ENCODE measurements at regions not wholly inside any gene's neighbourhood (a gene's known extent, or its start where the extent isn't known, plus 50 kb on each side); places are given as distances from the start of the nearest gene placed in this dataset.

DNA sequence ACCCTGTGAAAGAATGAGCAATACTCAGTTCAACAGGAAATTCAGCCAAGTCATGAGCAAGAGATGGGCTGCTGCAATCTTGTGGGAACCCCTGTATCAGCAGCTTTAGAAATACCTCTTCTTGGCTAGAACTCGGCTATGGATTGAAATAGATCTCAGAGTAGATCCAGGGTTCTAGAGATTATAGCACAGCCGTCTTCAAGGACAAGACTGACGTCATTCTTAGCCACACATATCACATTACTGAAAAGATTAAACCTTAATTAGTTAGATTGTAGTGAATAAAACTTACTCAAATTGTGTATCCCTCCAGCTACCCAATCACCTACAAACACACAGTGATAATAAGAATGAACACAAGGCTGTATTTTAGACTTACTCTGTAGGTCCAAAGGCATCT lies 776.4 kb downstream of the EPHA4 start:
- POLR2A ChIA-PET = interaction anchor here (0.6 kb wide), 2 partner anchors 17 to 172 kb away, joined by 3 to 5 read pairs; no protein-coding TSS in a partner anchor
- H3K9me3 Mint-ChIP-seq = peaks cover 16% of the 10 kb centered on the region
- DNase-seq (ENCODE audit: low spot score) = no peak
- no peaks in the 10 kb centered on the region for H3K36me3 Mint-ChIP-seq
- TF ChIP-seq, protein P1, sequence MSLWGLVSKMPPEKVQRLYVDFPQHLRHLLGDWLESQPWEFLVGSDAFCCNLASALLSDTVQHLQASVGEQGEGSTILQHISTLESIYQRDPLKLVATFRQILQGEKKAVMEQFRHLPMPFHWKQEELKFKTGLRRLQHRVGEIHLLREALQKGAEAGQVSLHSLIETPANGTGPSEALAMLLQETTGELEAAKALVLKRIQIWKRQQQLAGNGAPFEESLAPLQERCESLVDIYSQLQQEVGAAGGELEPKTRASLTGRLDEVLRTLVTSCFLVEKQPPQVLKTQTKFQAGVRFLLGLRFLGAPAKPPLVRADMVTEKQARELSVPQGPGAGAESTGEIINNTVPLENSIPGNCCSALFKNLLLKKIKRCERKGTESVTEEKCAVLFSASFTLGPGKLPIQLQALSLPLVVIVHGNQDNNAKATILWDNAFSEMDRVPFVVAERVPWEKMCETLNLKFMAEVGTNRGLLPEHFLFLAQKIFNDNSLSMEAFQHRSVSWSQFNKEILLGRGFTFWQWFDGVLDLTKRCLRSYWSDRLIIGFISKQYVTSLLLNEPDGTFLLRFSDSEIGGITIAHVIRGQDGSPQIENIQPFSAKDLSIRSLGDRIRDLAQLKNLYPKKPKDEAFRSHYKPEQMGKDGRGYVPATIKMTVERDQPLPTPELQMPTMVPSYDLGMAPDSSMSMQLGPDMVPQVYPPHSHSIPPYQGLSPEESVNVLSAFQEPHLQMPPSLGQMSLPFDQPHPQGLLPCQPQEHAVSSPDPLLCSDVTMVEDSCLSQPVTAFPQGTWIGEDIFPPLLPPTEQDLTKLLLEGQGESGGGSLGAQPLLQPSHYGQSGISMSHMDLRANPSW (CRISPR knock-in tag; conservative IDR thresholded peaks at IDR 0.05; ENCODE audit: low read depth) = no peak
- no peak for TF ChIP-seq NR2C2 (CRISPR knock-in tag; IDR thresholded peaks at IDR 0.05)
- TF ChIP-seq, protein P2, sequence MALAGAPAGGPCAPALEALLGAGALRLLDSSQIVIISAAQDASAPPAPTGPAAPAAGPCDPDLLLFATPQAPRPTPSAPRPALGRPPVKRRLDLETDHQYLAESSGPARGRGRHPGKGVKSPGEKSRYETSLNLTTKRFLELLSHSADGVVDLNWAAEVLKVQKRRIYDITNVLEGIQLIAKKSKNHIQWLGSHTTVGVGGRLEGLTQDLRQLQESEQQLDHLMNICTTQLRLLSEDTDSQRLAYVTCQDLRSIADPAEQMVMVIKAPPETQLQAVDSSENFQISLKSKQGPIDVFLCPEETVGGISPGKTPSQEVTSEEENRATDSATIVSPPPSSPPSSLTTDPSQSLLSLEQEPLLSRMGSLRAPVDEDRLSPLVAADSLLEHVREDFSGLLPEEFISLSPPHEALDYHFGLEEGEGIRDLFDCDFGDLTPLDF (CRISPR knock-in tag; IDR thresholded peaks at IDR 0.05) = no peak
- TF ChIP-seq CBFB (CRISPR knock-in tag; IDR thresholded peaks at IDR 0.05; ENCODE audit: low read depth) = no peak
- no peak for TF ChIP-seq FOXP1 (CRISPR knock-in tag; IDR thresholded peaks at IDR 0.05; ENCODE audit: borderline replicate concordance)
- TF ChIP-seq HMGA2 (CRISPR knock-in tag; IDR thresholded peaks at IDR 0.05) = no peak
- no peak for TF ChIP-seq SOX15 (CRISPR knock-in tag; IDR thresholded peaks at IDR 0.05)
- TF ChIP-seq, protein P3, sequence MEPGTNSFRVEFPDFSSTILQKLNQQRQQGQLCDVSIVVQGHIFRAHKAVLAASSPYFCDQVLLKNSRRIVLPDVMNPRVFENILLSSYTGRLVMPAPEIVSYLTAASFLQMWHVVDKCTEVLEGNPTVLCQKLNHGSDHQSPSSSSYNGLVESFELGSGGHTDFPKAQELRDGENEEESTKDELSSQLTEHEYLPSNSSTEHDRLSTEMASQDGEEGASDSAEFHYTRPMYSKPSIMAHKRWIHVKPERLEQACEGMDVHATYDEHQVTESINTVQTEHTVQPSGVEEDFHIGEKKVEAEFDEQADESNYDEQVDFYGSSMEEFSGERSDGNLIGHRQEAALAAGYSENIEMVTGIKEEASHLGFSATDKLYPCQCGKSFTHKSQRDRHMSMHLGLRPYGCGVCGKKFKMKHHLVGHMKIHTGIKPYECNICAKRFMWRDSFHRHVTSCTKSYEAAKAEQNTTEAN (CRISPR knock-in tag; IDR thresholded peaks at IDR 0.05) = no peak
- TF ChIP-seq OVOL2 (CRISPR knock-in tag; IDR thresholded peaks at IDR 0.05; ENCODE audit: borderline replicate concordance) = no peak
- TF ChIP-seq, protein P4, sequence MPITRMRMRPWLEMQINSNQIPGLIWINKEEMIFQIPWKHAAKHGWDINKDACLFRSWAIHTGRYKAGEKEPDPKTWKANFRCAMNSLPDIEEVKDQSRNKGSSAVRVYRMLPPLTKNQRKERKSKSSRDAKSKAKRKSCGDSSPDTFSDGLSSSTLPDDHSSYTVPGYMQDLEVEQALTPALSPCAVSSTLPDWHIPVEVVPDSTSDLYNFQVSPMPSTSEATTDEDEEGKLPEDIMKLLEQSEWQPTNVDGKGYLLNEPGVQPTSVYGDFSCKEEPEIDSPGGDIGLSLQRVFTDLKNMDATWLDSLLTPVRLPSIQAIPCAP (CRISPR knock-in tag; IDR thresholded peaks at IDR 0.05) = no peak
- TF ChIP-seq, protein P5, sequence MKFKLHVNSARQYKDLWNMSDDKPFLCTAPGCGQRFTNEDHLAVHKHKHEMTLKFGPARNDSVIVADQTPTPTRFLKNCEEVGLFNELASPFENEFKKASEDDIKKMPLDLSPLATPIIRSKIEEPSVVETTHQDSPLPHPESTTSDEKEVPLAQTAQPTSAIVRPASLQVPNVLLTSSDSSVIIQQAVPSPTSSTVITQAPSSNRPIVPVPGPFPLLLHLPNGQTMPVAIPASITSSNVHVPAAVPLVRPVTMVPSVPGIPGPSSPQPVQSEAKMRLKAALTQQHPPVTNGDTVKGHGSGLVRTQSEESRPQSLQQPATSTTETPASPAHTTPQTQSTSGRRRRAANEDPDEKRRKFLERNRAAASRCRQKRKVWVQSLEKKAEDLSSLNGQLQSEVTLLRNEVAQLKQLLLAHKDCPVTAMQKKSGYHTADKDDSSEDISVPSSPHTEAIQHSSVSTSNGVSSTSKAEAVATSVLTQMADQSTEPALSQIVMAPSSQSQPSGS (CRISPR knock-in tag; IDR thresholded peaks at IDR 0.05; ENCODE audit: borderline replicate concordance, low read depth) = no peak
- TF ChIP-seq ZNF416 (CRISPR knock-in tag; IDR thresholded peaks at IDR 0.05) = no peak
- TF ChIP-seq, protein P6, sequence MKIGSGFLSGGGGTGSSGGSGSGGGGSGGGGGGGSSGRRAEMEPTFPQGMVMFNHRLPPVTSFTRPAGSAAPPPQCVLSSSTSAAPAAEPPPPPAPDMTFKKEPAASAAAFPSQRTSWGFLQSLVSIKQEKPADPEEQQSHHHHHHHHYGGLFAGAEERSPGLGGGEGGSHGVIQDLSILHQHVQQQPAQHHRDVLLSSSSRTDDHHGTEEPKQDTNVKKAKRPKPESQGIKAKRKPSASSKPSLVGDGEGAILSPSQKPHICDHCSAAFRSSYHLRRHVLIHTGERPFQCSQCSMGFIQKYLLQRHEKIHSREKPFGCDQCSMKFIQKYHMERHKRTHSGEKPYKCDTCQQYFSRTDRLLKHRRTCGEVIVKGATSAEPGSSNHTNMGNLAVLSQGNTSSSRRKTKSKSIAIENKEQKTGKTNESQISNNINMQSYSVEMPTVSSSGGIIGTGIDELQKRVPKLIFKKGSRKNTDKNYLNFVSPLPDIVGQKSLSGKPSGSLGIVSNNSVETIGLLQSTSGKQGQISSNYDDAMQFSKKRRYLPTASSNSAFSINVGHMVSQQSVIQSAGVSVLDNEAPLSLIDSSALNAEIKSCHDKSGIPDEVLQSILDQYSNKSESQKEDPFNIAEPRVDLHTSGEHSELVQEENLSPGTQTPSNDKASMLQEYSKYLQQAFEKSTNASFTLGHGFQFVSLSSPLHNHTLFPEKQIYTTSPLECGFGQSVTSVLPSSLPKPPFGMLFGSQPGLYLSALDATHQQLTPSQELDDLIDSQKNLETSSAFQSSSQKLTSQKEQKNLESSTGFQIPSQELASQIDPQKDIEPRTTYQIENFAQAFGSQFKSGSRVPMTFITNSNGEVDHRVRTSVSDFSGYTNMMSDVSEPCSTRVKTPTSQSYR (CRISPR knock-in tag; IDR thresholded peaks at IDR 0.05) = no peak
- TF ChIP-seq NFE2L1 (CRISPR knock-in tag; IDR thresholded peaks at IDR 0.05) = no peak
- H3K27me3 Mint-ChIP-seq (ENCODE audit: low read depth) = no peaks in the 10 kb centered on the region
- CTCF ChIA-PET = no interaction called here
- H3K4me1 Mint-ChIP-seq = peaks cover 7% of the 10 kb centered on the region
- H3K4me3 Mint-ChIP-seq = no peak overlapping the region
- no peak for ATAC-seq
- no peak overlapping the region for H3K27ac Mint-ChIP-seq

DNA sequence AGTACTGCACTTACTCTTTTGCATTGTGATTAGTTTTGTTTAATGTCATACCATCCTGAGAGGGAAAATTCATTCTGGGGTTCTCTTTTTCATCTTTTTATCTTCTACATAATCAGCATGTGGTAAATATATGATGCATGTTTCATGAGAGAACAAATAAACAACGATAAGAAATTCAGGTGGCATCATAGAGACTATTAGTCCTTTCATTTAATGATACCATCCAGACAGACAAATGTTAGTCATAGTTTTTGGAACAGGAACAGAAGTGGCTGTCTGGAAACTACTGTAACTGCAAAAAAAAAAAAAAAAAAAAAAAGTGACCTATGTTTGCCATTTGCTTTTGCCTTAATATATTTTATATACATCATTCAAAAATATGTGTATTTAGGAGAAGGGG lies 761.0 kb downstream of the EPHA4 start:
- POLR2A ChIA-PET = no interaction called here
- H3K4me3 Mint-ChIP-seq = no peak overlapping the region
- H3K9me3 Mint-ChIP-seq = no peaks in the 10 kb centered on the region
- ATAC-seq (no peak), DNase-seq (ENCODE audit: low spot score) (no peak)
- no peaks in the 10 kb centered on the region for H3K4me1 Mint-ChIP-seq
- no peaks in the 10 kb centered on the region for H3K36me3 Mint-ChIP-seq
- no peaks in the 10 kb centered on the region for H3K27me3 Mint-ChIP-seq (ENCODE audit: low read depth)
- no peak overlapping the region for H3K27ac Mint-ChIP-seq
- CTCF ChIA-PET = no interaction called here
- TF ChIP-seq, protein P6 (CRISPR knock-in tag; IDR thresholded peaks at IDR 0.05) = no peak
- TF ChIP-seq NFATC4 (CRISPR knock-in tag; IDR thresholded peaks at IDR 0.05) (no peak), ZNF396 (CRISPR knock-in tag; IDR thresholded peaks at IDR 0.05; ENCODE audit: borderline replicate concordance) (no peak), EMX1 (CRISPR knock-in tag; IDR thresholded peaks at IDR 0.05) (no peak), TCF7 (CRISPR knock-in tag; IDR thresholded peaks at IDR 0.05; ENCODE audit: low read depth) (no peak)
- TF ChIP-seq, protein P5 (CRISPR knock-in tag; IDR thresholded peaks at IDR 0.05; ENCODE audit: borderline replicate concordance, low read depth) = no peak

All from WTC11 (cell line).